ENCODE measurements at regions not wholly inside any gene's neighbourhood (a gene's known extent, or its start where the extent isn't known, plus 50 kb on each side); places are given as distances from the start of the nearest gene placed in this dataset.

DNA sequence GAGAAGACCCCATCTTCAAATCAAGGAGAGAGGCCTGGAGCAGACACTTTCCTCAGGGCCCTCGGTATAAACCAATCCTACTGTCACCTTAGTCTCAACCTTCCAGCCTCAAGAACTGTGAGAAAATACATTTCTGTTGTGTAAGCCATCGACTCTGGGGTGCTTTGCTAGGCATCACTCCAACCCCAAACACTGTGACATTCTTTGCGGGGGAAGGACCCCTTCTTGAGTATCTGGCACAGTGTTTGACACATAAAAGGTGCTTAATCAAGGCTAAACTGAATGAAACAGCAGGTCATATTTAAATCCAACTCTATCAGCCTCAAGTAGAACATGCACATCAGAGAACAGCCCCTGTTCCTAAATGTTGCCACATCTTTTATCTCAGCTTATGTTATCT lies 558.1 kb downstream of the INSC start:
- TF ChIP-seq, protein P1, sequence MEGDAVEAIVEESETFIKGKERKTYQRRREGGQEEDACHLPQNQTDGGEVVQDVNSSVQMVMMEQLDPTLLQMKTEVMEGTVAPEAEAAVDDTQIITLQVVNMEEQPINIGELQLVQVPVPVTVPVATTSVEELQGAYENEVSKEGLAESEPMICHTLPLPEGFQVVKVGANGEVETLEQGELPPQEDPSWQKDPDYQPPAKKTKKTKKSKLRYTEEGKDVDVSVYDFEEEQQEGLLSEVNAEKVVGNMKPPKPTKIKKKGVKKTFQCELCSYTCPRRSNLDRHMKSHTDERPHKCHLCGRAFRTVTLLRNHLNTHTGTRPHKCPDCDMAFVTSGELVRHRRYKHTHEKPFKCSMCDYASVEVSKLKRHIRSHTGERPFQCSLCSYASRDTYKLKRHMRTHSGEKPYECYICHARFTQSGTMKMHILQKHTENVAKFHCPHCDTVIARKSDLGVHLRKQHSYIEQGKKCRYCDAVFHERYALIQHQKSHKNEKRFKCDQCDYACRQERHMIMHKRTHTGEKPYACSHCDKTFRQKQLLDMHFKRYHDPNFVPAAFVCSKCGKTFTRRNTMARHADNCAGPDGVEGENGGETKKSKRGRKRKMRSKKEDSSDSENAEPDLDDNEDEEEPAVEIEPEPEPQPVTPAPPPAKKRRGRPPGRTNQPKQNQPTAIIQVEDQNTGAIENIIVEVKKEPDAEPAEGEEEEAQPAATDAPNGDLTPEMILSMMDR (IDR thresholded peaks at IDR 0.05): no peak
- no peak for TF ChIP-seq POLR2AphosphoS5 (IDR thresholded peaks at IDR 0.05)
